ENCODE measurements at regions not wholly inside any gene's neighbourhood (a gene's known extent, or its start where the extent isn't known, plus 50 kb on each side); places are given as distances from the start of the nearest gene placed in this dataset.

DNA sequence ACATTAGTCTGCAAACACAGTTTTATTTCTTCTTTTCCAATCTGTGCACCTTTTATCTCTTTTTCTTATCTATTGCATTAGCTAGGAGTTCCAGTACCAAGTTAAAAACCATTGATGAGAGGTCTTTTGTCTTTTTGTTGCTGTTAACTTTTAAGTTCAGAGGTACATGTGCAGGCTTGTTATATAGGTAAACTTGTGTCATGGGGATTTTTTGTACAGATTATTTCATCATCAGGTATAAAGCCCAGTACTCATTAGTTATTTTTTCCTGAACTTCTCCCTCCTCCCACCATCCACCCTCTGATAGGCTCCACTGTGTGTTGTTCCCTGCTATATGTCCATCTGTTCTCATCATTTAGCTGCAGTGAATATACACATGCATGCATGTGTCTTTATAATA is 349.9 kb downstream of the PDHA2 start:
- no peak overlapping the region for H3K27ac ChIP-seq (ENCODE audit: low read depth in 2 of 2, low read length in 2 of 2)
- intact Hi-C loops (cut with DNase I) = no loop called here
- H3K4me1 ChIP-seq (ENCODE audit: control insufficient read depth in 2 of 3, insufficient read depth in 2 of 3, low read depth in 1 of 3, low read length in 3 of 3) = no peaks in the 10 kb centered on the region
- H3K4me3 ChIP-seq (ENCODE audit: low read length in 3 of 3) = no peak overlapping the region
- no peaks in the 10 kb centered on the region for H3K27me3 ChIP-seq (ENCODE audit: control insufficient read depth, insufficient read depth, low read length)
- FAIRE-seq = no peak
- DNase-seq = no peak
- H3K9me3 ChIP-seq (ENCODE audit: control insufficient read depth in 2 of 3, insufficient read depth in 1 of 3, low read length in 3 of 3) = no peaks in the 10 kb centered on the region
- H3K36me3 ChIP-seq (ENCODE audit: control insufficient read depth in 2 of 3, insufficient read depth in 3 of 3, low read length in 3 of 3) = no peaks in the 10 kb centered on the region
- no peak overlapping the region for H3K9ac ChIP-seq (ENCODE audit: low read length in 3 of 3)
- TF ChIP-seq, protein P1, sequence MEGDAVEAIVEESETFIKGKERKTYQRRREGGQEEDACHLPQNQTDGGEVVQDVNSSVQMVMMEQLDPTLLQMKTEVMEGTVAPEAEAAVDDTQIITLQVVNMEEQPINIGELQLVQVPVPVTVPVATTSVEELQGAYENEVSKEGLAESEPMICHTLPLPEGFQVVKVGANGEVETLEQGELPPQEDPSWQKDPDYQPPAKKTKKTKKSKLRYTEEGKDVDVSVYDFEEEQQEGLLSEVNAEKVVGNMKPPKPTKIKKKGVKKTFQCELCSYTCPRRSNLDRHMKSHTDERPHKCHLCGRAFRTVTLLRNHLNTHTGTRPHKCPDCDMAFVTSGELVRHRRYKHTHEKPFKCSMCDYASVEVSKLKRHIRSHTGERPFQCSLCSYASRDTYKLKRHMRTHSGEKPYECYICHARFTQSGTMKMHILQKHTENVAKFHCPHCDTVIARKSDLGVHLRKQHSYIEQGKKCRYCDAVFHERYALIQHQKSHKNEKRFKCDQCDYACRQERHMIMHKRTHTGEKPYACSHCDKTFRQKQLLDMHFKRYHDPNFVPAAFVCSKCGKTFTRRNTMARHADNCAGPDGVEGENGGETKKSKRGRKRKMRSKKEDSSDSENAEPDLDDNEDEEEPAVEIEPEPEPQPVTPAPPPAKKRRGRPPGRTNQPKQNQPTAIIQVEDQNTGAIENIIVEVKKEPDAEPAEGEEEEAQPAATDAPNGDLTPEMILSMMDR (IDR thresholded peaks at IDR 0.05; ENCODE audit: borderline replicate concordance, extremely low read depth, insufficient read depth) = no peak

DNA sequence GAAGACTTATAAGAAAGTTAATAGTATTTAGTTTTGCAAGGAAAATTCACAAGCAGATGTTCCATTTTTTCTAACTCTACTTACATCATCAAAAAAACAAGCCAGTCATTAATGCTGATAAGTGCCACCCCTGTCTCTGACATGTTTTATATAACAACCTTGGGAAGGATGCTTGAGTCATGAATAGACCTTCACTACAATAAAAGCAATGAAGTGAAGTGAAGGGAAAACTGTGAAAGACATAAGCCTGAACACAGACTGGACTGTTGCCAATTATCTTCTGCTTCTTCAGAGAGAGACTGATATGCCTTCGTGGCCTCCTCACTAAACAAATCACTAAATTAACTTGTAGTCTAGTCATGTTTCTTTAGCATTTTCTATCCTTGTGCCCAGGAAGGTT is 353.2 kb downstream of the PDHA2 start:
- FAIRE-seq (no peak), DNase-seq (no peak)
- no peak overlapping the region for H3K27ac ChIP-seq (ENCODE audit: low read depth in 2 of 2, low read length in 2 of 2)
- H3K27me3 ChIP-seq (ENCODE audit: control insufficient read depth, insufficient read depth, low read length) = no peaks in the 10 kb centered on the region
- H3K9ac ChIP-seq (ENCODE audit: low read length in 3 of 3) = no peak overlapping the region
- TF ChIP-seq, protein P1 (IDR thresholded peaks at IDR 0.05; ENCODE audit: borderline replicate concordance, extremely low read depth, insufficient read depth) = no peak
- H3K9me3 ChIP-seq (ENCODE audit: control insufficient read depth in 2 of 3, insufficient read depth in 1 of 3, low read length in 3 of 3) = no peaks in the 10 kb centered on the region
- intact Hi-C loops (cut with DNase I) = no loop called here
- H3K4me1 ChIP-seq (ENCODE audit: control insufficient read depth in 2 of 3, insufficient read depth in 2 of 3, low read depth in 1 of 3, low read length in 3 of 3) = no peaks in the 10 kb centered on the region
- H3K36me3 ChIP-seq (ENCODE audit: control insufficient read depth in 2 of 3, insufficient read depth in 3 of 3, low read length in 3 of 3) = no peaks in the 10 kb centered on the region
- H3K4me3 ChIP-seq (ENCODE audit: low read length in 3 of 3) = no peak overlapping the region

DNA sequence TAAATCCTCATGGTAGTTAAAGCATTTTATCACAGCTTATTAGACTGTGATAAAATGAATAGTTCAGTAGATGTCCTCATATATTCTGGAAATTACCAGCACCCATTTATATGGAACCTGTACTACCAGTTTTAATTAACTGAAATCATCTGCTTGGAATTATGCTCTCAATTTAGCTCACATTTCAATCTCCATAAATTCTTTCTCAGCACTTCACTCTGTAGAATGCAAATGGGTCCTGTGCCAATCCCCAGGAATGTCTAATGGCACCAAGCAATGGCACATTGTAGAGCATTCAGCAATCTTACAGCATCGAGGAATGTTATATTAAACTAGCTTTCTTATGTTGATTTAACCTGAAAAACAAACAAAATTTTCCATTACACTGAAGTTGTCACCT is 355.1 kb downstream of the PDHA2 start:
- Histone ChIP-seq H3K27me3 (ENCODE audit: control insufficient read depth, insufficient read depth, low read length) (no peaks in the 10 kb centered on the region), H3K4me3 (ENCODE audit: low read length in 3 of 3) (no peak overlapping the region), H3K9me3 (ENCODE audit: control insufficient read depth in 2 of 3, insufficient read depth in 1 of 3, low read length in 3 of 3) (no peaks in the 10 kb centered on the region), H3K27ac (ENCODE audit: low read depth in 2 of 2, low read length in 2 of 2) (no peak overlapping the region), H3K36me3 (ENCODE audit: control insufficient read depth in 2 of 3, insufficient read depth in 3 of 3, low read length in 3 of 3) (no peaks in the 10 kb centered on the region), H3K9ac (ENCODE audit: low read length in 3 of 3) (no peak overlapping the region), H3K4me1 (ENCODE audit: control insufficient read depth in 2 of 3, insufficient read depth in 2 of 3, low read depth in 1 of 3, low read length in 3 of 3) (no peaks in the 10 kb centered on the region)
- no peak for FAIRE-seq
- intact Hi-C loops (cut with DNase I) = no loop called here
- DNase-seq = no peak
- TF ChIP-seq, protein P1 (IDR thresholded peaks at IDR 0.05; ENCODE audit: borderline replicate concordance, extremely low read depth, insufficient read depth) = no peak

Measured in kidney (tissue), 13 donors.